DOHH2 (cell line): ENCODE measurements at regions not wholly inside any gene's neighbourhood (a gene's known extent, or its start where the extent isn't known, plus 50 kb on each side); places are given as distances from the start of the nearest gene placed in this dataset.

Experiments
- EZH2phosphoT487 ChIP-seq: fragments of 200-600 bp; sonication (generic); IDR thresholded peaks from 2 replicates; pipeline ENCODE4 v1.6.1; 2017; ENCODE audit warnings: borderline replicate concordance, mild to moderate bottlenecking, antibody characterized with exemption, low read length, moderate library complexity, mixed read lengths
- TF ChIP-seq, protein P1 (sequence below): fragments of 200-600 bp; sonication (generic); IDR thresholded peaks from one replicate; pipeline ENCODE4 v1.5.1; 2014; ENCODE audit warnings: antibody characterized with exemption, mild to moderate bottlenecking, low read depth, low read length; ENCODE audit not compliant: poor library complexity, severe bottlenecking

DNA sequence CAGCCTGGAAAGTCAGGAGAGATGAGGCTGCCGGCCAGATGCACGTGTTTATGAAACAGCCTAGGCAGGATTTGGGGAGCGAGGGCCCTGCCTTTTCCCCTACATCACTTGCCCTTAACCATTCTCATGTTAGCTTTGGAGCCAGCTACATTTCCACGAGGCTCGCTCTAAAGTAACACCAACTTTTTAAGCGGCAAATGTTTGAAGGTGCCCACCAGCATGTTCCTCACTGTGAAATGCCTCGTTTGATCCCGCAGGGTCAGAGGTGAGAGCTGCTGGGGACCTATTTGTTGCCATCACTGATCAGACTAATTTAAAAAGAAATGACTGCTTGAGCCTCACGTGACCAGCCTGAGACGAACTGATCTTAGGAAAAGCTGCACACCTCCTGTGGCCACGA lies 51.6 kb upstream of the DACT2 start:
- TF ChIP-seq, protein P1, sequence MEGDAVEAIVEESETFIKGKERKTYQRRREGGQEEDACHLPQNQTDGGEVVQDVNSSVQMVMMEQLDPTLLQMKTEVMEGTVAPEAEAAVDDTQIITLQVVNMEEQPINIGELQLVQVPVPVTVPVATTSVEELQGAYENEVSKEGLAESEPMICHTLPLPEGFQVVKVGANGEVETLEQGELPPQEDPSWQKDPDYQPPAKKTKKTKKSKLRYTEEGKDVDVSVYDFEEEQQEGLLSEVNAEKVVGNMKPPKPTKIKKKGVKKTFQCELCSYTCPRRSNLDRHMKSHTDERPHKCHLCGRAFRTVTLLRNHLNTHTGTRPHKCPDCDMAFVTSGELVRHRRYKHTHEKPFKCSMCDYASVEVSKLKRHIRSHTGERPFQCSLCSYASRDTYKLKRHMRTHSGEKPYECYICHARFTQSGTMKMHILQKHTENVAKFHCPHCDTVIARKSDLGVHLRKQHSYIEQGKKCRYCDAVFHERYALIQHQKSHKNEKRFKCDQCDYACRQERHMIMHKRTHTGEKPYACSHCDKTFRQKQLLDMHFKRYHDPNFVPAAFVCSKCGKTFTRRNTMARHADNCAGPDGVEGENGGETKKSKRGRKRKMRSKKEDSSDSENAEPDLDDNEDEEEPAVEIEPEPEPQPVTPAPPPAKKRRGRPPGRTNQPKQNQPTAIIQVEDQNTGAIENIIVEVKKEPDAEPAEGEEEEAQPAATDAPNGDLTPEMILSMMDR, result no peak
- TF ChIP-seq EZH2phosphoT487, result no peak
